ENCODE measurements at regions not wholly inside any gene's neighbourhood (a gene's known extent, or its start where the extent isn't known, plus 50 kb on each side); places are given as distances from the start of the nearest gene placed in this dataset.

- TF ChIP-seq ARNT (IDR thresholded peaks at IDR 0.05) (no peak), SP1 (IDR thresholded peaks at IDR 0.05) (no peak), ELF4 (IDR thresholded peaks at IDR 0.05) (no peak), BHLHE40 (IDR thresholded peaks at IDR 0.05; ENCODE audit: borderline replicate concordance) (no peak), L3MBTL2 (conservative IDR thresholded peaks at IDR 0.05) (no peak), FOXA1 (IDR thresholded peaks at IDR 0.05) (no peak), TARDBP (IDR thresholded peaks at IDR 0.05) (no peak), ZNF384 (IDR thresholded peaks at IDR 0.05) (no peak)
Observed at GRCh38 chr2:155651851-155652250, 680.7 kb downstream of the NR4A2 start.
